Skeletal muscle tissue (tissue), 3 donors: ENCODE measurements at regions not wholly inside any gene's neighbourhood (a gene's known extent, or its start where the extent isn't known, plus 50 kb on each side); places are given as distances from the start of the nearest gene placed in this dataset.
"Not testable (repeated sequence)": the region's sequence is repeated elsewhere in the genome, so short reads cannot be mapped to it uniquely, and the experiment has no call there.

Experiments used
- H3K27ac ChIP-seq: one replicate; pipeline ENCODE4 v1.7.0; 2013; ENCODE audit warnings: mild to moderate bottlenecking, low read depth, low read length, inconsistent platforms
- H3K27me3 ChIP-seq, 3 donors: one replicate each; pipeline ENCODE4 v1.7.0; 2013; ENCODE audit warnings: low read length in 3 of 3; ENCODE audit not compliant: control insufficient read depth in 3 of 3, insufficient read depth in 3 of 3
- H3K36me3 ChIP-seq, 3 donors: one replicate each; pipeline ENCODE4 v1.7.0; 2013; ENCODE audit warnings: low read length in 3 of 3; ENCODE audit not compliant: control insufficient read depth in 3 of 3, insufficient read depth in 3 of 3
- H3K4me1 ChIP-seq, 3 donors: one replicate each; pipeline ENCODE4 v1.7.0; 2013; ENCODE audit warnings: low read length in 3 of 3, mild to moderate bottlenecking in 3 of 3; ENCODE audit not compliant: control insufficient read depth in 3 of 3, insufficient read depth in 3 of 3
- H3K4me3 ChIP-seq, 3 donors: one replicate each; pipeline ENCODE4 v1.7.0; 2013; ENCODE audit warnings: low read length in 3 of 3
- H3K9ac ChIP-seq, 3 donors: one replicate each; pipeline ENCODE4 v1.7.0; 2013; ENCODE audit warnings: low read length in 3 of 3, mild to moderate bottlenecking in 3 of 3, moderate library complexity in 2 of 3, low read depth in 1 of 3
- H3K9me3 ChIP-seq, 3 donors: one replicate each; pipeline ENCODE4 v1.7.0; 2013; ENCODE audit warnings: low read length in 3 of 3; ENCODE audit not compliant: control insufficient read depth in 3 of 3
- donor health status: Osteomylitis.

DNA sequence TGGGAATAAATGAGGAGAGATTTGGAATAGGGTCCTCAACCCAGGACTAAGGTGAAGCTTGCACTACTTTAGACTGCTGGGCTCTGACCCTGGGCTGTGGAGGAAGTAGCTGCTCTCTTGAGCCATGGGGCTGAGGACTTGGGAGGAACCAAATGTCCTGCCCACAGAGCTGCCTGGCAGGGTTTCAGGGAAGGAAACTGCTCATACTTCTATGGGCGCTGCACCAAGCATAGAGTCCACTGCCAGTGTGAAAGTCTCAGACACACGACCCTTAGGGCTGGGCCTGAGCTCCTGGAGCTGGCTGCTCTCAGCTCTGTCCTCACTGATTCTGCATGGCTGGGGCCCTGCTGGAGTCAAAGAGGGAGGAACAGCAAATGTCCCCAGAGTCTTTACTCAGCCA is 461.7 kb downstream of the RPIA start:
- H3K4me3 ChIP-seq, H3K27me3 ChIP-seq, H3K36me3 ChIP-seq, H3K9me3 ChIP-seq, H3K4me1 ChIP-seq, H3K9ac ChIP-seq, H3K27ac ChIP-seq: not testable (repeated sequence)

DNA sequence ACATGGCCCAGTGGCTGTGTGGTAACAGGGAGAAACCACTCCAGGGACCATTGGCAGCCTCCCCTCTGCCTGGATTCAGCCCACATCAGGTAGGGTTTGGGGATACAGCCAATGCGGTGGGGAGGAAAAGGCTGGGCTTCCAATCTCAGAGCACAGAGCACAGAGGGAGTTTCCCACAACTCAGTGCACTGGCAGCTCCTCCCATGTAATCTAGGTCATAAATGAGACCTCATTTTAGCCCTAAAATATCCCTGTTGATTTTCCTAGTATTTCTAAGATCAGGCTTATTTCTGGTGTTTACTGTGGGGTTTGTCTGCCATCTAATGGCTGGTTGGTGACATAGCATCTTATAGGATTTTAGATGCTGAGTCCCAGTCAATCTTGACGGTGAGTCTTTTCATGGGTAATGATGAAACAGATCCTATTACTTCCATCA is 462.8 kb downstream of the RPIA start:
- H3K4me1 ChIP-seq, H3K36me3 ChIP-seq, H3K9me3 ChIP-seq, H3K27ac ChIP-seq, H3K27me3 ChIP-seq, H3K9ac ChIP-seq, H3K4me3 ChIP-seq: not testable (repeated sequence)

DNA sequence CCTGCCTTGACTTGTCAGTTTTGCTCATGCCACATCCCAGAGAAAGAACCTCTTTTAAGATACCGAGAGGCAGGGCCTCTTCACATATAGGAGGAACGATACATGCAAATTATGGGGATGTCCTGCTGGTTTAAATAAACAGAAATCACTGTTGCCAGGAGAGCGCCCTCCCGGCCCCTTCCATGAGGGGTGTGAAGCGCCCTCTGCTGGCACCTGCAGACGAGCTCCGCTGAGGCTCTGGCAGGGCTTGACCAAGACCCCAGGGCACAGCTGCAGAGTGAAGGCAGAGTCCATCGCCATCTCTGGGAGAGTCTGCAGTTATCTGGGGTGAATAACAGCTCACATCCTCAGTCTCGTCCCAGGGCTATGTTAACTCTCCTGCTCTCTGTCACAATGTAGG is 468.8 kb downstream of the RPIA start:
- not testable (repeated sequence) for H3K36me3 ChIP-seq, H3K9ac ChIP-seq

DNA sequence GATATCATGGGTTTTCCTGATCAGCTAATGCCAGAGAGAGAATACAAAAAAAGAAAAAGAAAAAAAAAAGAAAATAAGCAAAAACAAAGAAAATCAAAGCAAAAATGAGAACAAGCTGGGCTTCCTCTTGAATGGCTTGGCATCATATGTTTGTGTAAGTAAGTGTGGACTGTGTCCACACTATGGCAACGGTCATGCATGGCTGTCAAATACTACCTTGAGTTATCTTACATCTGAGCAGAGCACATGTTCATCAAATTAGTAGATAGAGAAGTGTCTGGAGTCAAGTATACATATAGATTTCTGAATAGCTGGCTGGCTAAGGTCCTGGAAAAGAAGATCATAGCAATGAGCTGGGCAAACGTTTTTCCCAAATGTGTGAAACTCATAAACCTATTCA is 470.2 kb downstream of the RPIA start:
- not testable (repeated sequence) for H3K27ac ChIP-seq, H3K4me1 ChIP-seq, H3K36me3 ChIP-seq, H3K4me3 ChIP-seq, H3K27me3 ChIP-seq, H3K9me3 ChIP-seq, H3K9ac ChIP-seq

More for the DNA sequence above, 468.8 kb downstream of the RPIA start:
- not testable (repeated sequence) for H3K27me3 ChIP-seq, H3K27ac ChIP-seq, H3K9me3 ChIP-seq, H3K4me1 ChIP-seq, H3K4me3 ChIP-seq

GRCh38 chr2:89170506-89171173 is 479.2 kb downstream of the RPIA start:
- H3K27me3 ChIP-seq, H3K4me3 ChIP-seq, H3K27ac ChIP-seq, H3K36me3 ChIP-seq, H3K9me3 ChIP-seq, H3K9ac ChIP-seq, H3K4me1 ChIP-seq: not testable (repeated sequence)

GRCh38 chr2:89171174-89171519 is 479.7 kb downstream of the RPIA start:
- not testable (repeated sequence) for H3K27ac ChIP-seq, H3K9me3 ChIP-seq, H3K36me3 ChIP-seq, H3K4me3 ChIP-seq, H3K4me1 ChIP-seq, H3K9ac ChIP-seq, H3K27me3 ChIP-seq

DNA sequence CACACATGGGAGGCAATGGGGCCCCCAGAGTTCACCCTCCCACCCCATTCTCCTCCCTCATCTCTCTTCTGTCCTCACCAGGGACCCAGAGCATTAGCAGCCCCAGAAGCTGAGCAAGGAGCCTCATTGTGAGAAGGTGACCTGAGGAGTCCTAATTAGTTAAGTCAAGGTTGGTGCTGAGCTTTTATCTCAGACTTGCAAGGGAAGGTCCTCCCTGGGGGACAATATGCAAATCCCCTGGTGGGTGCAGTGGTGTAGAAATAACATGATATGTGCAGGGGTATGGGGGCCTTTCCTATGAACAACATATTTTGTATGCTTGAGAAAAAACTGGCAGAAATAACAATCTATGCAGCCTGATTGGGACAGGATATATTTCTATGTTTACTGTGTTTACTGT is 485.5 kb downstream of the RPIA start:
- H3K4me3 ChIP-seq, H3K36me3 ChIP-seq, H3K9me3 ChIP-seq, H3K27me3 ChIP-seq, H3K27ac ChIP-seq, H3K4me1 ChIP-seq, H3K9ac ChIP-seq: not testable (repeated sequence)

DNA sequence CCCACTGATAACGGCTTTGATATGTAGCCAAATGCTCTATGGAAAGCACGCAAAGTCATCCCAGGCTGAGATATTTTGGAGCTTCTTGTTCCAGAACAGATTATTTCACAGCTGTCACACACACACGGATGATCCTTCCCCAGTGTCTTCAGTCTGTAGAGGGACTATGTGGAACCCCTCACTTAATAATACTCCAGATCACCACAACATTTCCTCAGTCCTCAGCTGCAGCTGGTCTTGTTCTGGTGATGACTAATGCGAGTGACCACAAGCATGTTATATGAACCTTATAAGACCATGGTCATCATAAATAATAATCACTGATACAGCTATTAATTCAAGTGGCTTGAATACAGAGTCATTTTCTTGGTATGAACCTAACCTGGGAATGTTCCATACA is 490.7 kb downstream of the RPIA start:
- H3K36me3 ChIP-seq, H3K4me3 ChIP-seq, H3K9me3 ChIP-seq, H3K27ac ChIP-seq, H3K9ac ChIP-seq, H3K4me1 ChIP-seq, H3K27me3 ChIP-seq: not testable (repeated sequence)

DNA sequence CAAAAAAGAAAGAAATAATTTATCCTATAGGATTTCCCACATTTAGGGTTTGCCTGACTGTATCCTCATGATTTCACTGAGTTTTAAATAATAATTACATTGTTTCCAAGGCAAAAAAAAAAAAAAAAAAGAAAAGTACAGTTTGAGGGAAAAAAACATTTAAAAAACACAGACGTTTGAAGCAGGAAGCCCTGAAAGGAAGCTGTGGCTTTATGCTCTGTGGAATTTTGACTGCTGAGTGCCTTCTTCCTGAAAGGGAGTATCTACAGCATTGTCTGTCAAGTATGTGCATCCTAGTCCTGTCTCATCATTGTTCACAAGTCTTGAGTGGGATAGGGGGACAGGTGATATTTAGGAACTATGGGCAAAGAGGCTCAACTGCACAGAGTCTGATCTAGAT is 493.3 kb downstream of the RPIA start:
- H3K4me3 ChIP-seq, H3K9me3 ChIP-seq, H3K9ac ChIP-seq, H3K27ac ChIP-seq, H3K27me3 ChIP-seq, H3K4me1 ChIP-seq, H3K36me3 ChIP-seq: not testable (repeated sequence)

- not testable (repeated sequence) for H3K27me3 ChIP-seq, H3K36me3 ChIP-seq, H3K4me1 ChIP-seq, H3K4me3 ChIP-seq, H3K27ac ChIP-seq, H3K9ac ChIP-seq, H3K9me3 ChIP-seq
Measured at GRCh38 chr2:89195636-89196251, 504.3 kb downstream of the RPIA start.

DNA sequence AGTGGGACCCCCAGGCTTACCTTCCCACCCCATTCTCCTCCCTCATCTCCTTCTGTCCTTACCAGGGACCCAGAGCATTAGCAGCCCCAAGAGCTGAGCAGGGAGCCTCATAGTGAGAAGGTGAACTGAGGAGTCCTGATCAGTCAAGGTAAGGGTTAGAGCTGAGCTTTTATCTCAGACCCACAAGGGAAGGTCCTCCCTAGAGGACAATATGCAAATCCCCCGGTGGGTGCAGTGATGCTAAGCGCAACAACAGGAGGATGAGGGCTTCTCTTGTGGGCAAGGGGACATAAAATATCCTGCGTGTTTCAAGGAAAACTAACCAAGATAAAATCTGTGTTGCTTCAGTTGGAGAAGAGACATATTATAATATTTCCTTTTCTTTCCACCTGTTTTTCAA is 505.2 kb downstream of the RPIA start:
- not testable (repeated sequence) for H3K36me3 ChIP-seq, H3K4me1 ChIP-seq, H3K27me3 ChIP-seq, H3K4me3 ChIP-seq, H3K9ac ChIP-seq, H3K9me3 ChIP-seq, H3K27ac ChIP-seq
